ENCODE measurements at regions not wholly inside any gene's neighbourhood (a gene's known extent, or its start where the extent isn't known, plus 50 kb on each side); places are given as distances from the start of the nearest gene placed in this dataset.

GRCh38 chr1:29390075-29390474, 153.8 kb downstream of the PTPRU start:
- BruUV-seq (replicated peaks): no TSS peak
- no peak overlapping the region for H2AFZ ChIP-seq (ENCODE audit: low read depth, low read length, poor library complexity, severe bottlenecking)
- H3K79me2 ChIP-seq (ENCODE audit: insufficient read depth, low read length): no peaks in the 10 kb centered on the region
- H3K9me2 ChIP-seq (ENCODE audit: insufficient read depth): no peaks in the 10 kb centered on the region
- no peak for DNase-seq (ENCODE audit: low read depth, low spot score)
- H3K4me1 ChIP-seq (ENCODE audit: control insufficient read depth in 1 of 2, insufficient read depth in 2 of 2, low read length in 2 of 2): no peaks in the 10 kb centered on the region
- H3K27me3 ChIP-seq (ENCODE audit: insufficient read depth, low read length): peaks cover 6% of the 10 kb centered on the region; the same call in 1 of the 2 replicates
- H3K4me3 ChIP-seq (replicated peaks in 1 of 2; ENCODE audit: low read depth in 1 of 2, low read length in 2 of 2): no peak overlapping the region
- ChIA-PET POLR2A (no interaction called here), RAD21 (ENCODE audit: low non-redundant PET in 1 of 2, low total read pairs in 2 of 2, uncharacterized antibody in 2 of 2, unreplicated experiment in 2 of 2) (no interaction called here), CTCF (no interaction called here)
- H3K4me2 ChIP-seq (ENCODE audit: low read length): no peak overlapping the region
- H3K27ac ChIP-seq (ENCODE audit: low read depth, low read length): no peak overlapping the region
- H4K20me1 ChIP-seq (ENCODE audit: insufficient read depth): no peaks in the 10 kb centered on the region
- TF ChIP-seq SP1 (IDR thresholded peaks at IDR 0.05; ENCODE audit: low read depth) (no peak), TCF7L2 (IDR thresholded peaks at IDR 0.05; ENCODE audit: borderline replicate concordance, extremely low read depth, insufficient read depth, insufficient read length) (no peak), CEBPB (IDR thresholded peaks at IDR 0.05; ENCODE audit: low read depth) (no peak), ZBTB33 (IDR thresholded peaks at IDR 0.05; ENCODE audit: extremely low read depth, insufficient replicate concordance, low read length) (no peak), JUND (IDR thresholded peaks at IDR 0.05) (no peak), CTCF (IDR thresholded peaks at IDR 0.05 in 2 of 3, conservative IDR thresholded peaks at IDR 0.05 in 1 of 3; ENCODE audit: borderline replicate concordance in 1 of 3, insufficient read depth in 1 of 3, low read depth in 2 of 3, low read length in 2 of 3) (no peak), POLR2AphosphoS5 (IDR thresholded peaks at IDR 0.05; ENCODE audit: low read depth, low read length) (no peak), ATF3 (IDR thresholded peaks at IDR 0.05) (no peak), ELF1 (IDR thresholded peaks at IDR 0.05; ENCODE audit: borderline replicate concordance, low read depth) (no peak), EZH2phosphoT487 (IDR thresholded peaks at IDR 0.05; ENCODE audit: borderline replicate concordance) (no peak), YY1 (IDR thresholded peaks at IDR 0.05; ENCODE audit: extremely low read depth, insufficient replicate concordance, low read depth, low read length) (no peak), ZFX (IDR thresholded peaks at IDR 0.05) (no peak), CBX3 (IDR thresholded peaks at IDR 0.05; ENCODE audit: low read depth) (no peak), EGR1 (IDR thresholded peaks at IDR 0.05; ENCODE audit: low read depth) (no peak)
- TF ChIP-seq, protein P1, sequence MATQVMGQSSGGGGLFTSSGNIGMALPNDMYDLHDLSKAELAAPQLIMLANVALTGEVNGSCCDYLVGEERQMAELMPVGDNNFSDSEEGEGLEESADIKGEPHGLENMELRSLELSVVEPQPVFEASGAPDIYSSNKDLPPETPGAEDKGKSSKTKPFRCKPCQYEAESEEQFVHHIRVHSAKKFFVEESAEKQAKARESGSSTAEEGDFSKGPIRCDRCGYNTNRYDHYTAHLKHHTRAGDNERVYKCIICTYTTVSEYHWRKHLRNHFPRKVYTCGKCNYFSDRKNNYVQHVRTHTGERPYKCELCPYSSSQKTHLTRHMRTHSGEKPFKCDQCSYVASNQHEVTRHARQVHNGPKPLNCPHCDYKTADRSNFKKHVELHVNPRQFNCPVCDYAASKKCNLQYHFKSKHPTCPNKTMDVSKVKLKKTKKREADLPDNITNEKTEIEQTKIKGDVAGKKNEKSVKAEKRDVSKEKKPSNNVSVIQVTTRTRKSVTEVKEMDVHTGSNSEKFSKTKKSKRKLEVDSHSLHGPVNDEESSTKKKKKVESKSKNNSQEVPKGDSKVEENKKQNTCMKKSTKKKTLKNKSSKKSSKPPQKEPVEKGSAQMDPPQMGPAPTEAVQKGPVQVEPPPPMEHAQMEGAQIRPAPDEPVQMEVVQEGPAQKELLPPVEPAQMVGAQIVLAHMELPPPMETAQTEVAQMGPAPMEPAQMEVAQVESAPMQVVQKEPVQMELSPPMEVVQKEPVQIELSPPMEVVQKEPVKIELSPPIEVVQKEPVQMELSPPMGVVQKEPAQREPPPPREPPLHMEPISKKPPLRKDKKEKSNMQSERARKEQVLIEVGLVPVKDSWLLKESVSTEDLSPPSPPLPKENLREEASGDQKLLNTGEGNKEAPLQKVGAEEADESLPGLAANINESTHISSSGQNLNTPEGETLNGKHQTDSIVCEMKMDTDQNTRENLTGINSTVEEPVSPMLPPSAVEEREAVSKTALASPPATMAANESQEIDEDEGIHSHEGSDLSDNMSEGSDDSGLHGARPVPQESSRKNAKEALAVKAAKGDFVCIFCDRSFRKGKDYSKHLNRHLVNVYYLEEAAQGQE (IDR thresholded peaks at IDR 0.05; ENCODE audit: low read depth): no peak
- ATAC-seq: no peak
- no peak overlapping the region for H3K9ac ChIP-seq (ENCODE audit: low read length)
- no peaks in the 10 kb centered on the region for H3K9me3 ChIP-seq (ENCODE audit: control insufficient read depth in 1 of 2, insufficient read depth in 1 of 2, low read depth in 1 of 2, low read length in 2 of 2)
- no peaks in the 10 kb centered on the region for H3K36me3 ChIP-seq (ENCODE audit: control insufficient read depth in 1 of 2, insufficient read depth in 2 of 2, low read length in 2 of 2)
- intact Hi-C loops (cut with micrococcal nuclease): no loop called here

Measured in HCT116 (cell line).